Nephron (organoid): ENCODE measurements at regions not wholly inside any gene's neighbourhood (a gene's known extent, or its start where the extent isn't known, plus 50 kb on each side); places are given as distances from the start of the nearest gene placed in this dataset.

Experiments
- H3K27ac Mint-ChIP-seq, 3 experiments: 2 replicates each; pipeline ENCODE4 v1.8.0; 2020; ENCODE audit warnings: mixed read lengths in 3 of 3, mild to moderate bottlenecking in 2 of 3, moderate library complexity in 1 of 3
- H3K27me3 Mint-ChIP-seq: 2 replicates; pipeline ENCODE4 v1.8.0; 2021; ENCODE audit warnings: low read depth, mild to moderate bottlenecking, moderate library complexity, mixed read lengths
- H3K36me3 Mint-ChIP-seq: 2 replicates; pipeline ENCODE4 v1.8.0; 2020; ENCODE audit warnings: low read depth, mixed read lengths
- H3K4me1 Mint-ChIP-seq: 2 replicates; pipeline ENCODE4 v1.8.0; 2020; ENCODE audit warnings: mixed read lengths
- H3K4me3 Mint-ChIP-seq, 3 experiments: 2 replicates each; pipeline ENCODE4 v1.8.0; 2020; ENCODE audit warnings: mild to moderate bottlenecking in 3 of 3, mixed read lengths in 3 of 3, moderate library complexity in 2 of 3
- H3K9me3 Mint-ChIP-seq: 2 replicates; pipeline ENCODE4 v1.8.0; 2020; ENCODE audit warnings: mixed read lengths
- TF ChIP-seq, protein P1 (sequence below), 3 experiments: fragments of 200-600 bp; sonication (generic); IDR thresholded peaks; one replicate each; pipeline ENCODE4 v1.5.0; 2021; ENCODE audit warnings: antibody characterized with exemption in 3 of 3; ENCODE audit not compliant: unreplicated experiment in 3 of 3

DNA sequence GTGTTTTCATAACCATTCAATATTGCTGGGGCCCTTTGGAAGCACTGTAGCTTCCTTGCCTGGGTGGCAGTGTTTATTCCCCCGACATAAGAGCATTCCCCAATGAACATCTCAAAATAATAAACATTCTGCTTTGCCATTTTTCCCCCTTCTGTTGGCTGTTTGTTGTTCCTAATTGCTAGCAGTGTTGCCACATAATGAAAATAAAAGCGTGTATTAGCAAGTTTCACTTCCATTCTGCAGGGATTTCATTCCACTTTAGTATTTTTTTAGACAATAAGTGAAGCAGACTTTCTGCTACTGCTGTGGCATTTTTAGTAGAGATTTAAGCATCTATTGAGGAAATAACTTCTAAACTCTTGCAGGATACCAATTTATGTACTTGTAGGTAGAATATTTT is 154.7 kb upstream of the GALNT13 start:
- no peak overlapping the region for H3K27ac Mint-ChIP-seq
- TF ChIP-seq, protein P1, sequence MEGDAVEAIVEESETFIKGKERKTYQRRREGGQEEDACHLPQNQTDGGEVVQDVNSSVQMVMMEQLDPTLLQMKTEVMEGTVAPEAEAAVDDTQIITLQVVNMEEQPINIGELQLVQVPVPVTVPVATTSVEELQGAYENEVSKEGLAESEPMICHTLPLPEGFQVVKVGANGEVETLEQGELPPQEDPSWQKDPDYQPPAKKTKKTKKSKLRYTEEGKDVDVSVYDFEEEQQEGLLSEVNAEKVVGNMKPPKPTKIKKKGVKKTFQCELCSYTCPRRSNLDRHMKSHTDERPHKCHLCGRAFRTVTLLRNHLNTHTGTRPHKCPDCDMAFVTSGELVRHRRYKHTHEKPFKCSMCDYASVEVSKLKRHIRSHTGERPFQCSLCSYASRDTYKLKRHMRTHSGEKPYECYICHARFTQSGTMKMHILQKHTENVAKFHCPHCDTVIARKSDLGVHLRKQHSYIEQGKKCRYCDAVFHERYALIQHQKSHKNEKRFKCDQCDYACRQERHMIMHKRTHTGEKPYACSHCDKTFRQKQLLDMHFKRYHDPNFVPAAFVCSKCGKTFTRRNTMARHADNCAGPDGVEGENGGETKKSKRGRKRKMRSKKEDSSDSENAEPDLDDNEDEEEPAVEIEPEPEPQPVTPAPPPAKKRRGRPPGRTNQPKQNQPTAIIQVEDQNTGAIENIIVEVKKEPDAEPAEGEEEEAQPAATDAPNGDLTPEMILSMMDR (IDR thresholded peaks at IDR 0.05; ENCODE audit: unreplicated experiment in 3 of 3) = no peak
- H3K4me1 Mint-ChIP-seq = no peaks in the 10 kb centered on the region
- no peaks in the 10 kb centered on the region for H3K36me3 Mint-ChIP-seq
- no peaks in the 10 kb centered on the region for H3K9me3 Mint-ChIP-seq
- no peaks in the 10 kb centered on the region for H3K27me3 Mint-ChIP-seq
- H3K4me3 Mint-ChIP-seq = no peak overlapping the region

DNA sequence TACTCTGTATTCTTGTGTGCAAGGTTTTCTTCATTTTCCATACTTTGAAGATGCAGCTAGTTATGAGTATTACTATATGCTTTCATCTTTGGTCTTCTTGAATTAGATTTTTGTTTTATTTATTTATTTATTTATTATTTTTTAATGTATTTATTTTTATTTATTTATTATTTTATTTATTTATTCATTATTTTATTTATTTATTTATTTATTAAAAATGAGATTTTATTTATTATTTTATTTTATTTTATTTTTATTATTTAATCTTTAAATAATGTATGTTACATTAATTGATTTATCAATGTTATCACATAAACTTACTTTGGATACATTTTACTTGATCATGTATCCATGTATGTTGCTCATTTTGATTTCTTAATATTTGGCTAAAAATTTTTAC is 132.3 kb upstream of the GALNT13 start:
- Mint-ChIP-seq H3K4me1 (no peaks in the 10 kb centered on the region), H3K27ac (no peak overlapping the region), H3K9me3 (no peaks in the 10 kb centered on the region), H3K27me3 (no peaks in the 10 kb centered on the region), H3K4me3 (no peak overlapping the region), H3K36me3 (no peaks in the 10 kb centered on the region)
- TF ChIP-seq, protein P1 (IDR thresholded peaks at IDR 0.05; ENCODE audit: unreplicated experiment in 3 of 3) = no peak

DNA sequence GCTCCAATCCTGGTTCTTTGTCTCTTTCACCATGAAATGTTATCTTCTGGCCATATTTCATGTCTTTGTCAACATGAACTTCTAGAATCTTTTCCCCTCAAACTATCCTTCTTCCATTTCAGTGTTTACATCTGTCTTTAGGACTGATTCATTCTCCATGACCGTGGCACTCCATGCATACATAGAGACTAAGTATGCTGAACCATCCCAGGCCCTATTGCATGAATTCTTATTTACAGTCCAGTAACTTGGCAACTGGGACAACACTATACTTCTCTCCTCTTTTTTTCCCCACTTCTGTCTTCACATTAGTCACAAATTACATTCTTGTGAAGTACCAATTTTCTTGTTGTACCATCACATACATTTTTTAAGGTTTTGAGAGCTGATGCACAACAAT is 109.8 kb upstream of the GALNT13 start:
- no peak overlapping the region for H3K27ac Mint-ChIP-seq
- H3K4me1 Mint-ChIP-seq = no peaks in the 10 kb centered on the region
- TF ChIP-seq, protein P1 (IDR thresholded peaks at IDR 0.05; ENCODE audit: unreplicated experiment in 3 of 3) = no peak
- no peak overlapping the region for H3K4me3 Mint-ChIP-seq
- H3K9me3 Mint-ChIP-seq = peaks cover 29% of the 10 kb centered on the region
- no peaks in the 10 kb centered on the region for H3K27me3 Mint-ChIP-seq
- peaks cover 9% of the 10 kb centered on the region for H3K36me3 Mint-ChIP-seq

DNA sequence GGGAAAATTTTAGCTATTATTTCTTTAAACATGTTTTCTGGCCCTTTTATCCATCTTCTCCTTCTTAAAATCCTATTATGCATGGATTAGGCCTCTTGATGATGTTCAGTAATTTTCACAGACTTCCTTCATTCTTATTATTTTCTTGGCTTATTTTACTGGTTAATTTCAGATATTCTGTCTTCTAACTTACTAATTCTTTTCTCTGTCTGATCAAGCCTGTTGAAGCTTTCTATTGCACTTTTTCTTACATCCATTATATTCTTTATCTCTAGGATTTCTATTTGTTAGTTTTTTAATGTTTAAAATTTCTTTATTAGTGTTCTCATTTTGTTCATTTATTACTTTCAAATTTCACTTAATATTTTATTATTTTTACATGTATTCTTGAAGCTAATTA is 105.3 kb upstream of the GALNT13 start:
- no peak overlapping the region for H3K27ac Mint-ChIP-seq
- no peaks in the 10 kb centered on the region for H3K4me1 Mint-ChIP-seq
- H3K9me3 Mint-ChIP-seq = peaks cover 42% of the 10 kb centered on the region

DNA sequence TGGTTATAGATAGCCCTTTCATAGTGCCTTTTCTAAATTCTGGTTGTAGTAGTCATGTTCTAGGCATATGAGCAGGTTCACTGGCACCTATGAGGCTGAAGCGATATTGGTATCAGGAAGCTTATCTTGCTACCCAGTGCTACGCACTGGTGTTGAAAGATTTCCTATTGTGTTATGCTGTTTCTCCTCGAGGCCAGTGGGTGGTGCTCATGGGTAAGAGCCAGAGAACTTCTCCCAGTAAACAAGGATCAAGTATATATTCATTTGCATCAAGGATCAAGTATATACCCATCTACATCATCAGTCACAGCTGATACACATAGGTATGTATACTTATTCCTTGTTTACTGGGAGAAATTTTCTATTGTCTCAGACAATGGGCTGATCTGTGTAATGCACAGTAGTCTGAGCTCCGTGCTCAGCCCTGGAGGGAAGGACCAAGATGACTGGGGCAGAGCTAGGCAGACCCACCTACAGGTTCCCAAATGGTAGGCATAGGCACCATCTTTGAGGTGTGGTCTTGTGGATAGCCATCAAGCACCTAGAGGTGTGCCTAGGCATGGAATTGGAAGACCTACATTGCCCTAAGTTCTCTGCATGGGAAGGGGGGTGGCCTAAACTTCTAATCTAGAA is 101.2 kb upstream of the GALNT13 start:
- no peak overlapping the region for H3K4me3 Mint-ChIP-seq
- no peak overlapping the region for H3K27ac Mint-ChIP-seq
- TF ChIP-seq, protein P1 (IDR thresholded peaks at IDR 0.05; ENCODE audit: unreplicated experiment in 3 of 3) = no peak
- H3K27me3 Mint-ChIP-seq = no peaks in the 10 kb centered on the region
- no peaks in the 10 kb centered on the region for H3K4me1 Mint-ChIP-seq
- H3K9me3 Mint-ChIP-seq = peaks cover 29% of the 10 kb centered on the region
- peaks cover 3% of the 10 kb centered on the region for H3K36me3 Mint-ChIP-seq

More for the DNA sequence above, 105.3 kb upstream of the GALNT13 start:
- peaks cover 9% of the 10 kb centered on the region for H3K36me3 Mint-ChIP-seq
- H3K4me3 Mint-ChIP-seq = no peak overlapping the region
- TF ChIP-seq, protein P1 (IDR thresholded peaks at IDR 0.05; ENCODE audit: unreplicated experiment in 3 of 3) = no peak
- H3K27me3 Mint-ChIP-seq = no peaks in the 10 kb centered on the region

DNA sequence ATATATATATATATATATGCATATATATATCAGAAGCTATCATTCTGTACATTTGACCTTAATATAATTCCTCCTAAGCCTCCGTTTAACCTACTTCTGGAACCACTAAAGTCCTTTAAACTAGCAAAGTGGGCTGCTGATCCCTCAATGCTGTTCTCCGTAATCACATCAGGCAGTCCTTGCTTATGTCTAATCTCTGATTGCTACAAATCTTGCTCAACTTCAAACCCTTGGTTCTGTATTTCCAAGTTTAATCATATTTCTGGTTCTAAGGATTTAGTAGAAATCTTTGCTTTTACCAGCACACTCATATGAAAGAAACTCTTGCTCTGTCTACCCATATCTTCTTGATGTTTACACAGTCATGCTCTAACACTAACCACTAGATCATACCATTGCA is 91.5 kb upstream of the GALNT13 start:
- TF ChIP-seq, protein P1 (IDR thresholded peaks at IDR 0.05; ENCODE audit: unreplicated experiment in 3 of 3) = no peak
- Mint-ChIP-seq H3K4me3 (no peak overlapping the region), H3K9me3 (no peaks in the 10 kb centered on the region), H3K36me3 (no peaks in the 10 kb centered on the region), H3K27ac (no peak overlapping the region), H3K27me3 (no peaks in the 10 kb centered on the region), H3K4me1 (no peaks in the 10 kb centered on the region)
